ENCODE measurements at regions not wholly inside any gene's neighbourhood (a gene's known extent, or its start where the extent isn't known, plus 50 kb on each side); places are given as distances from the start of the nearest gene placed in this dataset.

DNA sequence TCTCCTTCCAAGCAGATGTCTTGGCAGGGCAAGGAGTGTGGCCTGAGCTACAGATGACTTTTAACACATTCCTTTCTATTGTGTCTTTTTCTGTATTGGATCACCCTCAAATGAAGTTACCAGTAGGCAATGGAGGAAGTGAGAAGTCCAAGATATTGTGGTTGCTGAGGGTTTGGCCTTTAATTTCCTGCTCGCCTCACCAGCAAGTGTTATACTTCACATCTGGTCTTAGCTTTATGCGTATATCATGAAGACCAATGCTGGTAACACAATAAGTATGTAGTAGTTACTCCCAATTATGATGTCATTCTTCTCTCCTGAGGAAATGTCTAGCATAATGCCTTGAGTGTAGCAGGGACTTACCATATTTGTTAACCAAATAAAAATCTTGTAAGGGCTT, 179.9 kb downstream of the ZIC1 start:
- no peak for DNase-seq (ENCODE audit: low spot score)

- DNase-seq (ENCODE audit: low spot score): no peak
Measured at GRCh38 chr3:147604136-147604535, 195.0 kb downstream of the ZIC1 start.

DNA sequence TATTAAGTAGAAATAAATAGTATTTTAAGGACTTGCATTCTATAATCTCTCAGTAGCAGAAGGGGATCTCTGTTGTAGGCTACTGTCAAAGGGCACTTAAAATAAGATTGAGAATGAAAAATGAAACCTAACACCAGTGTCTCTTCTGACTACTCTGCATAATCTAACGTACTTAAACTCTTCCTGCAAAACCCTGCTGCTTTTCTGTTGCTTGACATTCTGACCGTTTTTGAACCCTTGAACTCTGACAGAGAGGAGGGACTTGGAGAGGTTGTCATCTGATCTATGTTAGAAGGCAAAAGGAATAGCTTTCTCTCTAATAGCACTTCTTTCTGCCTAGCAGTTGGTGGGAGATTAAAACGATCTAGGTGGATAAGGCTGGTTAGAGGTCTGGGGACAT, 204.6 kb downstream of the ZIC1 start:
- DNase-seq (ENCODE audit: low spot score): no peak

GRCh38 chr3:147614210-147614609, 205.0 kb downstream of the ZIC1 start:
- no peak for DNase-seq (ENCODE audit: low spot score)

DNA sequence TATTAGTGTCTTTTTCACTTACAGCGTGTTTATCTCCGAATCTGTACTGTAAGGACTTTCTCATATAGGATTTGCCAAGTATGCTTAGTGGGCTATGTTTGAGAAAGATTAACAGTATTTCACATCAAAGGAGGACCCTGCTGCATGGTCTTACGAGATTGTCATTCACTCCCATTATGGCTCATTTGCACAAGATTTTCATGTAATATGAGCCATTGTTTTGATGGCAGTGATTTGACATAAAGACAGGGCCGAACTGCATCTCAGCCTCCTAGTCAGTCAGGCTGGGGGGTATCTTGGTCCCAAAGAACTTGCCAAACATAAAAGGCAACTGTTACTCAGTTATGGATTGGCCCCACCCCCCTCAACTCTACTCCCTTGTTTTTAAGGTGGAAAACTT, 205.9 kb downstream of the ZIC1 start:
- DNase-seq (ENCODE audit: low spot score): no peak

DNA sequence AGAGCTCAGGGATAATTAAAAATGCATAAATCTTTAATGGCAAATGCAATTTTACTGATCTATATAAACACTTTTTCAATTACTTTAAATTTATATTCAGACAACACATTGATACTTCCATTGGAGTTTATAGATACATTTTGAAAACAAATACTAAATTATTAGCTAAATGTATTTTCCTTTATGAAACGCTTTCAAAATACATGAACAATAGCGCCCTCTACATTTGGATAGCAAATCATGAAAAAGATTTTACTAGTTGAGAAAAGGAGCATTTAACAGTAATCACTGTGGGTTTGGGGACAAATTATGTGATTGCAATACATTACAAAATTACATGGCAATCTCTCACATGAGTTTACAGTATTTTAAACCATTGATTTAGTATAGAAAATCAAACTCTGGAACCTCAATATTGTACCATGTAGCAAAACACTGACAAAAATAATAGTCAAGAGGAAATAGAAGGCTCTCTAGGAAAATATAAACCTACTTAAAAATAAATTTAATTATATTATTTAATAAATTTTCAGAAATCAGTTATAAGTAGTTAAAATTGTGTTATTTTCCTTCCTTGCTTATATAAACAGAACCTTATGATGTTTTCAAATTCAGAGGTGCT, 207.9 kb downstream of the ZIC1 start:
- DNase-seq (ENCODE audit: low spot score): peak; percentile 12

- DNase-seq (ENCODE audit: low spot score): no peak
Measured at GRCh38 chr3:147618691-147619090, 209.5 kb downstream of the ZIC1 start.

GRCh38 chr3:147619921-147620560, 210.9 kb downstream of the ZIC1 start:
- DNase-seq (ENCODE audit: low spot score): no peak

GRCh38 chr3:147620906-147621305, 211.7 kb downstream of the ZIC1 start:
- no peak for DNase-seq (ENCODE audit: low spot score)

DNA sequence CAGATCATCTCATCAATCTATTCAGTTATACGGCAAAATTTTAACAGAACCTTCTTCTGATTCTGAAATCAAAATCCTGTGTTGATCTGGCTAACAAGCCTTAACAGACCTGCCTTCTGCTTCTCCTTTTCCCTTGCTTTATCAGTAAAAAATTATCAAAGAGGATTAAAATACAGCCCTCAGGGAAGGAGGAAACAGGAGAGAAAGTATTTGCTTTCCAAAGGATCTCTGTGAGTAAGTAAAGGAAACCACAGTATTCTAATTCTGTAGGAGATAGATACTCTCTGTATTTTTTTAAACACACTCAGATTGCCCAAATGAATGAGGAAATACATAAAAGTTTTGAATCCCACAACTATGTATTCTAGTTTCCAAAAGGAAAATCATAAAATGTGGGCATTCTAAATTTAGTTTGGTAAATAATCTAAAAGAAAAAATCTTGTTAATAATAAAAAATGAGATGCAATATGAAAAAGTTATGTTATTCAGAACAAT, 221.8 kb downstream of the ZIC1 start:
- no peak for DNase-seq (ENCODE audit: low spot score)

DNA sequence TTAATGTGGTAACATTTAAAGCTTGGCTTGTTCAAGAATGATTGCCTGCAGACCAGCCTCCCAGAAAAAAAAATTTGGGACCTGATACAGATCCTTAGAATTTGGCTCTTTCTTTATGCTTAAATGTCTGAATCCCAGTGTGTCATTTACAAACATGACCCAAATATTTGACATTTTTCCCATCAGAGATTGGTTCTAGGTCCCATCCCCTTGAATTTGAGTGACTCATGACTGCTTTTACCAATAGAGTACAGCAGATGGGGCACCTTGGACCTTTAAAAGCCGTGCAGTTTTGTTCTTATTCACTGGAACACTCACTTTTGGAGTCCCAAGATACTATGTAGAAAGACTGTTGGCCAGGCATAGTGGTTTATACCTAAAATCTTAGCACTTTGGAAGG, 231.6 kb downstream of the ZIC1 start:
- no peak for DNase-seq (ENCODE audit: low spot score)

GRCh38 chr3:147645761-147646160, 236.6 kb downstream of the ZIC1 start:
- no peak for DNase-seq (ENCODE audit: low spot score)

DNA sequence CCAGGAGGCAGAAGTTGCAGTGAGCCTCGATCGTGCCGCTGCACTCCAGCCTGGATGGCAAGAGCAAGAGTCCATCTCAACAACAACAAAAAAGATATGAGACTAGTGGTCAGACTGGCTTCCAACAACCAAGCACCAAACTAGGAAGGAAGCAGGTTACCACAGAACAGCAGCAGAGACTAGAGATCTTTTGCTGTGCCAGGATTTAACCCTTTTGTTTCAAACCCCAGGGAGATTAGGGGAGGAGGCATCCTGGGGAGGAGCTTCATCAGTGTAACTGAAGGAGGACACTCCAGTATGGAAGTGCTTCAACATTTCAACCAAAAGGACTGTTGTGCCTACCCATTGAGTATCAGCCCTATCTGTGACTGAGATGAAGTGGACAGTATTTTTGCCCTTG, 240.3 kb downstream of the ZIC1 start:
- no peak for DNase-seq (ENCODE audit: low spot score)

- DNase-seq (ENCODE audit: low spot score): no peak
Measured at GRCh38 chr3:147651107-147651778, 242.1 kb downstream of the ZIC1 start.

DNA sequence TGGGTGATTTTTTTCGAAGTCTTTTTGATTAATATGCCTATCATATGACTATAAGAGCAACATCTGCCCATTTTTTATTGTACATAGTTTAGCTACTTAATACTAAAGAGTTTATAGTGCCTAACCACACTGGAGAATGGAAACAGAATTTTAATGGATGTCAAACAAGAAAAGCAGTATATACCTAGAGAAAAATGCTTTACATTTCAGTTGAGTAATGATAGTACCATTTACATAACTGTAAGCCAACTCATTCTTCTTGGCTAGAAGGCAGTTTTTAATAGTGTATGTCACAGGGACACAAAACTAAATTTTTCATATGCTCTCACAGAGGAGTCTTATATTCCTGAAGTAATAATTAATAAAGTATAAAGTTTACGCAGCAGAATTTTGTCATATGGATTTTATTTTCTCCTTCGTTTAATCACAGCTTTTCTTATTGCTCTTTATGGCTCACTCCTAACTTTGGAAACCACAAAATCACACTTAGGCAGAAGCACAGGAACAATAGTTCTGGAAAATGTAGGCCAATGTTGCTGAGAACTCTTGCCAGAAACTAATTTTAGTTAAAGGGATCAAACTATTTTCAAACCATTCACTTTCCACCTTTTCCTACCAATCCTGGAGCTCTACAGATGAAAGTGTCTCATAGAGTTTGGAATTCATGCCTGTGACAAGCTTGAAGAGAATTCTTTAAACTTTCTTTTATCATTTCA, 243.6 kb downstream of the ZIC1 start:
- DNase-seq (ENCODE audit: low spot score): no peak

- no peak for DNase-seq (ENCODE audit: low spot score)
Measured at GRCh38 chr3:147653367-147653923, 244.3 kb downstream of the ZIC1 start.

GRCh38 chr3:147654827-147655226, 245.7 kb downstream of the ZIC1 start:
- peak; percentile 28 for DNase-seq (ENCODE audit: low spot score)

DNA sequence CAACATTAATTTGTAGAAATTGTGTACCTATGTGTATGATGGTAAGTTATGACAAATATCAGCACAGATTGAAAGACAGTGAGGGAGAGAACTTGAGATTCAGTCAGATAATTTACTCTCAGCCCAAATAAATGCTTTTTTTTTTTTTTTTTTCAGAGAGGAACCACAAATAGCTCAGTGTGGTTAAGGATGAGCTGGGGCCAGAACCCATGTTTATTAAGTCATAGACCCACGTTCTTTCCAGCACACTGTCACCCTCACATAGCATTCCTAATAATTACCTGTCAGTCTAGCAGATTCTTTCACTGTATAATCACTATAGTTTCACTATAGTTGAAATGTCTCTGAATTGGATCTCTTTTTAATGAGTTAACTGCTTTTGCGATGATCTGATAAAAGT, 246.1 kb downstream of the ZIC1 start:
- DNase-seq (ENCODE audit: low spot score): peak; percentile 44

GRCh38 chr3:147656023-147656422, 246.9 kb downstream of the ZIC1 start:
- peak; percentile 59 for DNase-seq (ENCODE audit: low spot score)

GRCh38 chr3:147661916-147662315, 252.8 kb downstream of the ZIC1 start:
- no peak for DNase-seq (ENCODE audit: low spot score)

DNA sequence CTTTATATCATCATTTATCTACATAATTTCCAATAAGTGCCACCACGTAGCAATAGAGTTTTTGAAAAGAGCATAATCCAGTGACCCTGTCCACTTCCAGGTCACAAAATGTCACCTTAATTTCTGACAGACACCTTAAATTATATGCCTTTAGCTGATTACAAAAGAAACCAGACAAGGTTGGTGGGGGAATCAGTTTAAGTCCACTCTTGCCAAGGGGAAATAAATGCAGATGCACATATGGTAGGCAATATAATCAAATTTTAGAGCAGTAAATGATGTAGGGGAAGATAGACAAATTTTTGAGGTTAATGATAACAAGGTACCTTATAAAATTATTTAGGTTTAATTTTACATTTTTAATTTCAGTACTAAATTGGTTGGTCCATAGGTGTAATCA, 253.5 kb downstream of the ZIC1 start:
- no peak for DNase-seq (ENCODE audit: low spot score)

GRCh38 chr3:147669077-147669476, 259.9 kb downstream of the ZIC1 start:
- no peak for DNase-seq (ENCODE audit: low spot score)

All from SW480 (cell line).